HG02571 (cell line): ENCODE measurements at regions not wholly inside any gene's neighbourhood (a gene's known extent, or its start where the extent isn't known, plus 50 kb on each side); places are given as distances from the start of the nearest gene placed in this dataset.
"Not testable (repeated sequence)": the region's sequence is repeated elsewhere in the genome, so short reads cannot be mapped to it uniquely, and the experiment has no call there.

ENCODE experiments used
- ATAC-seq: cut with Tn5 transposase; IDR thresholded peaks from one replicate; pipeline ENCODE4 v1.9.1; 2021; ENCODE audit warnings: mild to moderate bottlenecking, moderate library complexity; ENCODE audit not compliant: unreplicated experiment

DNA sequence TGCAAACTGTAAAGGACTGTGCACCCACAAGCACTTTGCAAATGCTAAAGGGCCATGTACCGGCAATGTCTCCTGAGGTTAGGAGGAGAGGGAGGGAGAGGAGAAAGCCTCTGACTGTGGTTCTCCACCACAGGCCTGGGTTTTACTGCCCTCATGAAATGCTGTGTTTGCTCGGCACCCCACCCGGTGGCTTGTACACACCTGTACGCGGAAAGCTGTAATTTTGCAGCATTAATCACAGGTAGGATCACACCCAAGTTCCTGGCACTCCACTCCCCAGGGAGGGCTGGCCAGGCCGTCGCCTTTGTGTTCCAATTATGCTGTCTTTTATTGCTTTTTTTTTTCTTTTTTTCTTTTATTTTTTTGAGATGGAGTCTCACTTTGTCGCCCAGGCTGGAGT lies 78.5 kb upstream of the MYL10 start:
- ATAC-seq: no peak

DNA sequence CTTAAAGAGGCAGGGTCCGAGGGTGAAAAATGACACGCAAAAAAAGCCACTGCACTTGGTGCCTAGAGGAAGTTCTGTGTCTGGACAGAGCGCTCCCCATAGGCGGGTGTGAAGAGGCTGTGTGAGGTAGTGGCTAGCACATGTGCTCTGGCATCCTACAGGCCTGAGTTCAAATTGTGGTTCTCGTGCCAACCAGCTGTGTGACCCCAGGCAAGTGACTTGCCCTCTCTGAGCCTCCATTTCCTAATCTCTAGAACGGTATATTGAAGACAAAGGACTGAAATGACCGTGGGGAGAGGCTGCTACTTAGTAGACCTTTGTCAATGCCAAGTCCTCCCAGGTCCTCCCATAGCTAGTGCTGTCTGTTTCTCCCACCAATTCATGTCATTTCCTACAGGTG lies 79.1 kb upstream of the MYL10 start:
- no peak for ATAC-seq

DNA sequence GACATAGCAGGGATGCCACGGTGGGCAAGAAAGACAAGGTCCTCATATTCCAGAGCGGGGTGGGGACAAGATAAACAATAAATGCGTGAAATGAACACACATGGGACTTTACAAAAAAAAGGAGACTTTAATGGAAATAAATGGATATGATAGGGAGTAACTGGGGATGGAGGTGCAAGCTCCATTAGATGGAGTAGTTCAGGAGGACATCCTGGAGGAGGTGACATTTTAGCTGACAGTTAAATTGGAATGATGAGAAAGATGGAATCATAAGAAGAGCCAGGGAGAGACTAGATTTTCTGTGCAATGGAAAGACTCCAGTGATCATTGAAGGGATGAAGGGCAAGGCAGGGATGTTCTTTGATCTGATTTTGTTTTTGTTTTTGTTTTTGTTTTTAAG lies 83.6 kb upstream of the MYL10 start:
- no peak for ATAC-seq

DNA sequence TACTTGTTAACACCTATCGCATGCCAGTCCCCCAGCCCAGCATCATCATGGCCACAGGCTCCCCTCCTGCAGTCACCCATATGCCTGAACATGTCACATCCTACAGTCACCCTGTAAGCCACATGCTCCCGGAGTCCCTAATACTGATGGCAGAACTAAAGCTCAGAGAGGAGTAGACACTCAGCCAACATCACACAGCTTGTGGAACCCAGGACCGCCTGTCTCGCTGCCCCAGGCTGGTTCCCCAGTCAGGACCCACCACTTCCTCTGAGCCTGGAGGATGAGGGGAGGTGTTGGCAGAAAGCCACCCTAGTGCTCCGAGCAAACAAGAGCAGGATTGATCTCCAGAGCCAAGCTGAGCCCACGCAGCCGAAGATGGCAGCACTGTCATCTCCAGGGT lies 85.0 kb upstream of the MYL10 start:
- ATAC-seq: no peak

DNA sequence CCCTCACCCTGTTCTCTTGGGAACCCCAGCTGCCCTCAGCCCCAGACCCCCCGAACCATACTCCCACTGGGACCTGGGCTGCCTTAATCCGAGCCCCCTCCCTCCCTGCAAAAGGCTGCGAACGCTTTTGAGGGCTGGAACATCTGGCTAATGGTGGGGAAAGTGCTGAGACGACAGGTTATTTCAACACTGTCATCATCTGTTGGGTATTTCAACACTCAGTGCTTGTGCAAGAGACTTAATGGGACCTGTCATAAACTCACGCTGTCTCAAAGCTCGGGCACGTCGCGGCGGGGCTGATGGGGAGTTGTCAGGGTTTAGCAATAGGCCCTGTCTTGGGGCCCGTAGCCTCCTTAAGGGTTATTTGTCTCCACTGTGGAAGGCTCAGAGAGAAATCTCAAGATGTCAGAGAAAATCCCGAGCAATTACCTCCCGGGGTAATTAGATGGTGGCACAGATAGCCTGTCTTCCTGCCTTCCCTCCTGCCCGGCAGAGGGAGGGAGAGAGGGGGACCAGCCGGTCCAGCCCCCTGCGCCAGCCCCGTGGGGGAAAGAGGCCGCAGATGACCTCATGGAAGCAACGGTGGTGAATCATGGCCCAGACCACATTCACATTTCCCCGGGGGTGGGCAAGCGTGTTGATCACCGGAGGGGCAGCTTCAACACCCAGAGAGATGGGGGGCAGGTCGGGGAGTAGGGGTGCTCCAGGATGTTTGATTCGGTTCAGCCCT lies 88.7 kb upstream of the MYL10 start:
- ATAC-seq: no peak

DNA sequence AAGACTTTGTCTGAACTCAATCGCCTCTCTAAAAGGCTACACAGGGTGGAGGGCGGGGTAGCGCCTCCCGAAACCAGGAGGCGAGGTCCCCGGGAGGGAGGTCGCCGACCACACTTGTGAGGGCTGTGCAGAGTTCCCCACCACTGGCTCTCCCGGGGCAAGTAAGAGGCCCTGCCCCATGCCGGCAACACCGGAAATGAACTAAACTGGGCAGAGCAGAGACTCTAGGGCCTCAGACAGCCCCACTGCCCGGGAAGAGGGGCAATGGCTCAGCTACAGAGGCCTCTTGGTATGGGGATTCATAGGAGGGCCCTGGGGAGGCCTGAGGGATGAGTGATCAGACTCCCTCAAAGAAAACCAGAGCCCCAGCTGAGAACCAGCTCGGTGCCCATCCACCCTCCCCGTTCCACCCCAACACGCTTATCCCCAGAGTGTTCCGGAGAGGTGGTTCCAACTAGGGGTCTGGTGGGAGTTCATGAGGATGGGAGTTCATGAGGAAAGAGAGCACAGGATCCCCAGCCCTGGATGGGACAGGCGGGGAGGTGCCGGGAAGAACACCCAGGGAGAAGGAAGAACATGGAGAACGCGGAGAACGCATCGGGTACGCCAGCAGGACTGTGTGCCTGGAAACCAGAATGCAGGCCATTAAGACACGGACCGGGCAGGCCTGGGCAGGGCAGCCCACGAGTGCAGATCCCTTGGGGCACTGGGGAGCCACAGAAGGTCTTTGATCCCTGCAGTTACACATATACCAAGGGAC lies 89.4 kb upstream of the MYL10 start:
- no peak for ATAC-seq

DNA sequence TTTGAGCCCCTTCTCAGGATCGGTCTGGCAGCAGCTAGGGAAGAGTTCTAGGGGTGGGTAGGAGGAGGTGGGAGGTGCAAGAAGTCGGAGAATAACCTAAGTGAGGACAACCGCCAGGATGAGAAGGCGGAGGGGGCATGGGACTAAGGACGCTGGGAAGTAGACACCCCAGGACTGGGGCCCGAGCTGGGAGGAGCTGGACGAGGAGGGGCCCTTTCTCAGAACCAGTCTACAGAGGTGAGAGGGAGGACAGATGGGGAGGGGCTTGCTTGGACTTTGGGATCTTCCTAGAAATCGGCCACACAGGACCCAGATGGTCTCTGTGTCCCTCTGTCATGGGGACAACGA lies 90.0 kb upstream of the MYL10 start:
- no peak for ATAC-seq

DNA sequence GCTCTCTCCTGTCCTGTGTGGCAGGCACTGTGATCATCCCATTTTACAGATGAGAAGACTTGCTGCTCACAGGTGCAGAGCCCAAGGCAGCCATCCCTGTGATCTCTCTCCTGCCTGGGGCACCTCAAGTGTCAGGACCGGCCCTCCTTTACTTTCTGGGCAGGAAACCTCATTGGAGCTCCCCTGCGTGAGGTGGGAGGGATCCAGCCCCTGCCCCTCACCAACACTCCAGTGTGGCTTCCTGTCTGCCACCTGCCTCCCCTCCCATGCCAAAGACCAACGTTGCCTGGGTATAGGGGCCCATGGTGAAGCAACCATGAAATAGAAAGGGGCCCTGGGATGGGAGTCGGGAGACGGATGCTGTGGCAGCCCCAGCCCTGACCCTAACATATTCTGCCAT lies 91.2 kb upstream of the MYL10 start:
- no peak for ATAC-seq

DNA sequence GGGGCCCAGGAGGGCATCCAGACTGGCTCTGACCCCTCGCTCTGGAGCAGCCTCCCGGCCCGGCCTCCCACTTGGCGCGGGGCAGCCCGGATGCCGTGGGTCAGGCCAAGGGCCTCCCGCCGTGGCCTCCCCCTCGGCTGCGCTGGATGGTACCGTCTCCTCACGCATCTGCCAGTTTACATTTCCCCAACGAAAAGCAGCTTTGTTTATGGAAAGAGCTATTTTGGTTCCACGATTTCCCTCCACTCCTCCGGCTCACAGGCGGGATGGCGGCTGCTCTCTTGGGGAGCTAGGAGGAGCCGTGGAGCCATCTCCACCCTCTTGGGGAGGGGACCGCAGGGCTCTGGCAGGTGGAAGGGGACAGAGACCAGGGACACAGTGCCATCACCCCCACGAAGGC lies 93.2 kb upstream of the MYL10 start:
- ATAC-seq: no peak

DNA sequence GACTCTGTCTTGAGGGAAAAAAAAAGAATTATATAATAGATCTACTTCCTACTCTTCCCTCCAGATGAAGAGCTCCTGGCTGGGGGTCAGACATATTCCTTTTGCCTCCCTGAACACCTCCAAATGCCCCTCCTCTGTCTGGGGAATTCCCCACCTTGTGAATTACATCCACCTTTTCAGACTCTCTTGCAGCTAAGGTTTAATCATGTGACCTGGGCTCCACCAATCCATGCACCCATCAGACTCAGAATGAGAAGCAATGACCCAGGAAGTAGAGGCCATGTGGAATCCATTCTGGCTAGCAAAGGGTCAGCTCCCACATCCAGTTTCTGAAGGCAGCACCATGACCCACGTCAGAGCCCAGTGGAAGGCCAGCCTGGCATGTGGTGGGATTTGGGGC lies 93.6 kb upstream of the CUX1 start:
- ATAC-seq: no peak

DNA sequence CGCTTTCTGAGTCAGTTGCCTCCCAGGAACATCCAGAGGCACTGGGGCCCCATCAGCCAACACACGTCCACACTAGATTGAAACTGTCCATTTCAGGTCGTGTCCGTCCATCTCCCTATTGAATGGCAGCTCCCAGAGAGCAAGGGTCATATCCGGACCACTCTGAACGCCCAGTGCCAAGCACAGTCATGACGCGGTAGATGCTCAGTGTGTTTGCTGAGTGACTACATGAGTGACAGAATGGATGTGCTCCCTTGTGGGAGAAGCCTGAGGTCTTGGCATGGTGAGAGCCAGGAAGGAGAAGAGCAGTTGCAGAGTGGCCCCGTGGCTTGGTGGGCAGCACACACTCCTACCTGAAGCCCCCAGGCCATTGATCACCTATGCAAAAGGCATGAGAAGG lies 92.5 kb upstream of the CUX1 start:
- no peak for ATAC-seq

DNA sequence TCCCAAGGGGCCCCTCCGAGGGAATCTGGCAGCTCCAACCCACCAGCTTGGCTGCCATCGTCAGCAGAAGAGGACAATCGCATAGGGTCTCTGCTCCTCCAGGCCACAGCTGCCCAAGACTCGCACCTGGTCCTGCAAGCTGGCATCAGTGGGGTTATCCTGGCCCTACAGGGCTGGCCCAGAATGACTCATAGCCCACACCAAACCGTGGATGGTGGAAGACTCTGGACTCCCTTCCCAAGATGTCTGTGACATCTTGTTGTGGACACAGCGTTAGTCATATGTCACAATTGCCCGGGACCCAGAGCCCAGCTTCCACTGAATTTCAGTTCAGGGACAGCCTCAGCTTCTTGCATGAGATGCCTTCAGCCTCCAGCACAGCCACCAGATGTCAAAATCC lies 91.5 kb upstream of the CUX1 start:
- ATAC-seq: no peak

DNA sequence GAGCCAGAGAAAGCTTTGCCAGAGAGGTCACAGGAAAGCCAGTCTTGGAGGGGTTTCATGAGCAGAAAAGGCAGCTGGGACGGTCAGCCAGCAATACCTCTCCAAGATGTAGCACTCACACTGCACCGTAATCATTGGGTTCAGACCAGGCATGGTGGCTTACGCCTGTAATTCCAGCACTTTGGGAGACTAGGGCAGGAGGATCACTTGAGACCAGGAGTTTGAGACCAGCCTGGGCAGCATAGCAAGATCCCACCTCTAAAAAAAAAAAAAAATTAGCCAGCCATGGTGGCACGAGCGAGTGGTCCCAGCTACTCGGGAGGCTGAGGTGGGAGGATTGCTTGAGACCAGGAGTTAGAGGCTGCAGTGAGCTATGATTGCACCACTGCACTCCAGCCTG lies 90.2 kb upstream of the CUX1 start:
- ATAC-seq: no peak

DNA sequence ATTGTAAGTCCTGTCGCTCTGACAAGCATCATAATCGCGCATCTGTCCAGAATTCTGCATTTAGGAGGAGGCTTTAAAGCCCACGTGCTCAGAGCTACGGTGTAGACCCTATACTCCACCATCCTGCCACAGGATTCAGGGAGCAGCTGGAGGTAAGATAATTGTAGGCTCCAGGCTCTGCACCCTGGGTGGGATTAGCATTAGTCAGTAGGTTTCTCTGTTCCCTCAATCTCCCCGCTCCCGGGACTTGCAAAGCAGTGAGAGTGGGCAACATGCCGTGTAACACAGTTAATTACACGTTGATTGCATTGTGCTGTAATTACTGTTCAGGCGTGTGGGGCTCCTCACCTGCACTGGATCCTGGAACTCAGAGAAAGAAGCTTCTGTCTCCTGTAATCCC lies 89.3 kb upstream of the CUX1 start:
- ATAC-seq: no peak

DNA sequence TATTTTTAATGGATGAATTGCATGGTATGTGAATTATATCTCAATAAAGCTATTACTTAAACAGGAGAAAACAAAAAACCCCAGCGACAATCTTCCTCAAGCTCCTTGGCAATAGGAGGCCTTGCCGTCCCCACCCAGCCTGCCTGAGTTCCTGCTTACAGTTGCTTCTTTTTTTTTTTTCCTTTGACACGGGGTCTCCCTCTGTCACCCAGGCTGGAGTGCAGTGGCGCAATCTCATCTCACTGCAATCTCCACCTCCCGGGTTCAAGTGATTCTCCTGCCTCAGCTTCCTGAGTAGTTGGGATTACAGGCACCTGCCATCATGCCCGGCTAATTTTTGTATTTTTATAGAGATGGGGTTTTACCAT lies 88.6 kb upstream of the CUX1 start:
- not testable (repeated sequence) for ATAC-seq

DNA sequence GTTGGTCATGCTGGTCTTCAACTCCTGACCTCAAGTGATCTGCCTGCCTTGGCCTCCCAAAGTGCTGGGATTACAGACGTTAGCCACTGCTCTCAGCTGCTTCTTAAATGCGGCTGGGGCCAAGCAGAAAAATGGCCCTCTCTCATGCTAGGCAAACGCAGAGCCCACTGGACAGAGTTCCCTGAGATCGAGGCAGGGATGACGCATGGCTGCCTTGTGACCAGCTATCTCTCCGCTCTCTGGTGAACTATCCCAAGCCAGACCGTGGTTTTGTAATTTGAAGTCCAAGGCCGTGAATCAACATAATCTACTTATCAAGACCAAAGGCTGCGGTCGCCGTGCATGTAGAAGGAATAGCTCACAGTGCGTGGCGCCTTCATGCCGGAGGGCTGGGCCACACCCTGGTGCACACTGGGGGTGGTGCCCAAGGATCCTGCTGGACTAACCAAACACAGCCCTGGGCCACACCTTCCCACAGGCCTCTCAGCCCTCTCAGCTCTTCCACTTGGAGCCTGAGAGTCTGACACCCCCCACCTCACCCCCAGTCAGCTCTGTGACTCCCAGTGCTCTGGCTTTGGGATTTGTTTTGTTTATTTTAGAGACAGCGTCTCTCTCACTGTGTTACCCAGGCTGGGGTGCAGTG lies 88.1 kb upstream of the CUX1 start:
- no peak for ATAC-seq

DNA sequence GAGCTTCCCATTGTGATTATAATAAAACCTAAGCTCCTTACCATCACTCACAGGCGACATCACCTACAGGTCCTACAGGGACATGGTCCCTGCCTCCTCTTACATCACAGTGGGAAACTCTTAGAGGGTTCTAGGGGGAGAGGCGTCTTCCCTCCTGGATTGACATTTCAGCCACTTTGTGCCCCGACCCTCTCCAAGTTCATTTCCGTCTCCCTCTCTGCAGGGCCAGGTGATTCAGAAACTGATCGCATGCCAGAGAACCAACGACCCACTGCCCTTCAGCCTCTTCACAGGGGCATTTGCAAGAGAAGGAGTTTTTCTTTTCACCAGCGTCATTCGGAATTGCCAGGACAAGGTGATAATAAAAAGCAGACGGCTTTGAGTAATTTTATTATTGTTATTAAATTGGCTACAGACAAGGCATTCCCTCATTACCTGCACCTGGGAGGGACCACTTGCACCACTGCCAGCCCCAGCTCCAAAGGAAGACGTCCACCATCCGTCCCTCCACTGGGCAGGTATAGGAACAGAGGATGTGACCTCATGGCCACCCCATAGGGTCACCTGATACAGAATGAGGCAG lies 85.8 kb upstream of the CUX1 start:
- no peak for ATAC-seq

DNA sequence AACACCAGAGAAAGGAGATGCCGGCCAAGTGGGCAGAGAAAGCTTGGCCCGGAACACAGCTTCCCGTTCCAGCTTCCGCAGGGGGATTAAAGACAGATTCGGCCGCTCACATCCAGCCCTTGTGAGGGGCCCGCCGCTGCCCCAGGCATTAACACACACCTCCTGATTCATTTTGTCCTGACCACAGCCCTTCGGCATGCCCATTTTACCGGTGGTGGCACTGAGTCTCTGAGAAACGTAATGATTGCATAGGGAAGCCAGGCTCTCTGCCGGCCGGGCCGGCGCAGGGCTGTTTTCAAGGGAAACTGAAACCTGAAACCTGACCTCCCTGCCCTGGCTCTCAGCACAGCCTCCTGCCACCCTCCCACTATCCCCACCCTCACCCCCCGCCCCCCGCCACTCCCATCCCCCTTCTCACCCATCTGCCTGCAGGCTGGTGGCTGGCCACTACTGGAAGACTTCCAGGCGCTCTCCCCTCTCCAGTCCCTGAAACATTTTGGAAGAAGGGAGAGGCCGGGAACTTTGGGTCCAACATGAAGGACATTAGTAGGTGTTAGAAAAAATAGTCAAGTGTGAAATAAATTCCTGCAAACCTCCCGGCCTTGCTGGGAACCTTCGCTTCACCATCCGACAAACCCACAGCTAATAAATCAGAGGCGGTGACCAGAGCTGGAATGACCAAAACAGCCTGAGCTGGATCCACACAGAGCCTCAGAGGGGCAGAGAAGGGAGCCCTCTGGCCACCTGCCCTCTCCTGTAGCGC lies 83.5 kb upstream of the CUX1 start:
- ATAC-seq: no peak

DNA sequence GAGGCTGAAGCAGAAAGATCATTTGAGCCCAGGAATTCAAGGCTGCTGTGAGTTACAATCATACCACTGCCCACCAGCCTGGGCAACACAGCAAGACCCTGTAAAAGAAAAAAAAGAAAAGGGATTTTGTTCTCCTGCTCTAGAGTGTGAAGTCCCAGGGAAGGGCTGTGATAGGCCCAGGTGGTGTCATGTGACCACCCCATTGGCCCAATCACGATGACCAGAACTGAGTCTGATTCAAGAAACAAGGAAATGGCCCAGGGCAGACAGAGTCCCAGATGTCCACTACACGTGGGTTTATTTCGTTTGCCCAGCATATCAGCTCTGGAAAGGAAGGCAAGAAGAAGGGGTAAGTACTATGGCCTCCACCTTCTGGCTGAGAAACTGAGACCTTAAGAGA lies 81.3 kb upstream of the CUX1 start:
- no peak for ATAC-seq

DNA sequence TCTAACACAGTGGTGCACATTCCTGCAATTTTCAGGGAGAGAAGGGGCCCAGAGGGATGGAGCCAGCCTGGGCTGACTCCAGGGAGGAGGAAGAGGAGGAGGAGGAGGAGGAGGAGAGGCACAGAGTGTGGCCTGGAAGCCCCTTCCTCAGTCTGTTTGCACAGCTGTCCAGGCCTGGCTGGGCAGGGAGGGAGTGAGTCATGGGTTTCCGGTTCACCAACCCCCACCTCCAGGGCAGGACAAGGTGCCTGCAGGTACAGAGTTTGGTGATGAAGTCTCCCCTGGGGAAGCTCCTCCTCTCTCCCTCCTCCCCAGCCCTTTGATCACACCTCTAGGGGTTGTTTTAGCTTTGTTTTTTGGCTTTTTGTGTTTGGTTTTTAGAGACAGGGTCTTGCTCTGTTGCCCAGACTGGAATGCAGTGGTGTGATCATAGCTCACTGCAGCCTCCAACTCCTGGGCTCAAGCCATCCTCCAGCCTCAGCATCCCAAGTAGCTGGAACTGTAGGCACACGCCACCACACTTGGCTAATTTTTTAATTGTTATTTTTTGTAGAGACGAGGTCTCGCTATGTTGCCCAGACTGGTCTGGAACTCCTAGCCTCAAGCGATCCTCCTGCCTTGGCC lies 77.5 kb upstream of the CUX1 start:
- no peak for ATAC-seq
